ENCODE measurements at regions not wholly inside any gene's neighbourhood (a gene's known extent, or its start where the extent isn't known, plus 50 kb on each side); places are given as distances from the start of the nearest gene placed in this dataset.

DNA sequence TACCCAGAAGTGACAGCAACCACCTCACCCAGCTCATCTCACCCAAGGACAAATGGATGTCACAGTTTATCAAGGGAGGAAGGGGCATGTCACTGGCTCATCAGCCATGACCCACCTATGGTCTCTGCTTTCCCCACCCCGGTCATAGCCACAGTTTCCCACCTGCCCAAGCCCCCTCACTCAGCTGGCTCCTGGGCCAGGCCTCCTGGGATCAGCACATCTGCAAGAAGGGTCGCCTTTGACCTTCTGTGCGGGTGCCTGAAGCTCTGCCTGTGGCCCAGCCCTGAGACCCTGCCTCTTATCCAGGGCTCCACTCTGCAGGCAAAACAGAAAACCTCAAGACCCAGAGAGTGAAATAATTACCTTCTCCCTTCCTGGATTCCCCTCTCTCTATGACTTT, 236.4 kb downstream of the BUD13 start:
- H3K36me3 Mint-ChIP-seq (ENCODE audit: low read depth): no peaks in the 10 kb centered on the region
- no peak overlapping the region for H3K4me3 Mint-ChIP-seq
- H3K27ac Mint-ChIP-seq (ENCODE audit: unreplicated experiment): no peak overlapping the region
- no peaks in the 10 kb centered on the region for H3K9me3 Mint-ChIP-seq
- TF ChIP-seq, protein P1, sequence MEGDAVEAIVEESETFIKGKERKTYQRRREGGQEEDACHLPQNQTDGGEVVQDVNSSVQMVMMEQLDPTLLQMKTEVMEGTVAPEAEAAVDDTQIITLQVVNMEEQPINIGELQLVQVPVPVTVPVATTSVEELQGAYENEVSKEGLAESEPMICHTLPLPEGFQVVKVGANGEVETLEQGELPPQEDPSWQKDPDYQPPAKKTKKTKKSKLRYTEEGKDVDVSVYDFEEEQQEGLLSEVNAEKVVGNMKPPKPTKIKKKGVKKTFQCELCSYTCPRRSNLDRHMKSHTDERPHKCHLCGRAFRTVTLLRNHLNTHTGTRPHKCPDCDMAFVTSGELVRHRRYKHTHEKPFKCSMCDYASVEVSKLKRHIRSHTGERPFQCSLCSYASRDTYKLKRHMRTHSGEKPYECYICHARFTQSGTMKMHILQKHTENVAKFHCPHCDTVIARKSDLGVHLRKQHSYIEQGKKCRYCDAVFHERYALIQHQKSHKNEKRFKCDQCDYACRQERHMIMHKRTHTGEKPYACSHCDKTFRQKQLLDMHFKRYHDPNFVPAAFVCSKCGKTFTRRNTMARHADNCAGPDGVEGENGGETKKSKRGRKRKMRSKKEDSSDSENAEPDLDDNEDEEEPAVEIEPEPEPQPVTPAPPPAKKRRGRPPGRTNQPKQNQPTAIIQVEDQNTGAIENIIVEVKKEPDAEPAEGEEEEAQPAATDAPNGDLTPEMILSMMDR (conservative IDR thresholded peaks at IDR 0.05): no peak
- H3K27me3 Mint-ChIP-seq (ENCODE audit: low read depth): peaks cover 4% of the 10 kb centered on the region
- no peak for DNase-seq (ENCODE audit: low read depth, low spot score)
- H3K4me1 Mint-ChIP-seq: peaks cover 35% of the 10 kb centered on the region

DNA sequence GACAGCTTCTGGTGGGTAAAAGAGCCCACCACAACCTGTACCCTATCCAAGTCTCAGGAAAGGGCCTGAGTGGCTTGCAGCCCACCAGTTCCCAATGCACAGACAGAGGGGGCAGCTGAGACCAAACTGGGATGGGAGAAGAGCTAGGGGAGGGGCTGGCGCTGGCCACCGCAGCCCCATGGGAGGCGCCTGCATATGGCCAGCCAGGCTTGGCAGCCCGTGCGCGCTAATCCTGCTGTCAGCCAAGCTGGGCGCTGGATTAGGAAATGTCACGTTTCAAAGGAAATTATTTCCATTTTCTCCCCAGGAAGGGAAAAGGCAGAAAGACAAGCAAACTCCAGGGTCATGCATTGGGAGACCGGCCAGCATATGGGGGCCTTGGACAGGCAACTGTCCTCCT, 236.8 kb downstream of the BUD13 start:
- H3K4me3 Mint-ChIP-seq: no peak overlapping the region
- H3K36me3 Mint-ChIP-seq (ENCODE audit: low read depth): no peaks in the 10 kb centered on the region
- H3K27ac Mint-ChIP-seq (ENCODE audit: unreplicated experiment): no peak overlapping the region
- TF ChIP-seq, protein P1 (conservative IDR thresholded peaks at IDR 0.05): no peak
- peaks cover 35% of the 10 kb centered on the region for H3K4me1 Mint-ChIP-seq
- peaks cover 3% of the 10 kb centered on the region for H3K9me3 Mint-ChIP-seq
- H3K27me3 Mint-ChIP-seq (ENCODE audit: low read depth): peaks cover 6% of the 10 kb centered on the region
- no peak for DNase-seq (ENCODE audit: low read depth, low spot score)

DNA sequence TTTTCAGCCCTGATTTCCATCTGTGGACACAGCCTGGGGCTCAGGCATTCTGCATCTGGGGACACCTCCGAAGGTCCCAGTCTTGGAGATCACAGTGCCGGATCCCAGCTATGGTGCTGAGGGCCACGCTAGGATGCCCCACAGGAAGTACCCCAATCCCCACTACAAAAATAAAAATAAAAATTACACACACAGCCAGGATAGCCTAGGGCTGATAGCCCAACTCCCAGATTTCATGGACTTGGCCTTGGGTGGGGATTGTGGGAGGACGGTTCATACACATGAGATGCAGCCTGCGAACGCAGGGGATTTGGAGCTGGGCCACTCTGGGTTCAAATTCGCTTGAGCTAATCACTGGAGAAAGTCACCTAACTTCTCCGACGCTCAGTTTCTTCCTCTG, 237.7 kb downstream of the BUD13 start:
- Mint-ChIP-seq H3K4me3 (no peak overlapping the region), H3K4me1 (peaks cover 33% of the 10 kb centered on the region), H3K27me3 (ENCODE audit: low read depth) (peaks cover 12% of the 10 kb centered on the region), H3K27ac (ENCODE audit: unreplicated experiment) (no peak overlapping the region), H3K36me3 (ENCODE audit: low read depth) (no peaks in the 10 kb centered on the region), H3K9me3 (peaks cover 4% of the 10 kb centered on the region)
- no peak for DNase-seq (ENCODE audit: low read depth, low spot score)
- TF ChIP-seq, protein P1 (conservative IDR thresholded peaks at IDR 0.05): no peak

DNA sequence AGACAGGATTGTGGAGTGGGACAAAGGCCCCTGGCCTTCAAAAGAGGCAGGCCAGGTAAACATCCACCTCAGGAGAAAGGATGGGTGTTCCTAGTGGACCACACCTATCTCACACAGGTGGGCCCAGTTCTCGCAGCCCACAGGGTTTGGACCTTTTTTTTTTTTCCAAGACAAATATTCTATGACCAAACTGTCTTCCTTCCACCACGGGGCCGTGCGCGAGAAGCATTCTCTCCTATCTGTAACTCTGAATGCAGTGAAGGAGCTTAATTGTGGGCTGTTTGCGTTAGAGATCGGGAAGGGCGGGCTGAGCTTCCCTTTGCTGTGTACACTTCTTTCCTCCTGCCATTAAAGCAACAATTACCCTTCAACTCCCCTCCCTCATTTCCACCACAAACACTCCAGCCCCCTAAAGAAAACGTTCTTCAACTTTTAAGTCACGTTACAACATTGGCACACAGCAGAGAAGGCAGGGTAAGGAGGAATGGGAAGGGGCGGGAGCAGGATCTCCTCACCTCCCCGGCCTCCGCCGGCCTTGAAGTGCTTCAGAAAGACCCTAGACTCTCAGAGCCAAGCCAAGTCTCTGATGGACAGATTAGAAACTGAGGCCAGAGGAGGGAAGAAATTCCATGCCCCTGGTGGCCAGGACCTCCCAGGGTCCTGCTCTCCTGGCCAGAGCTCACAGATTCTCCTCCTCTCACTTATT, 238.4 kb downstream of the BUD13 start:
- peaks cover 17% of the 10 kb centered on the region for H3K27me3 Mint-ChIP-seq (ENCODE audit: low read depth)
- DNase-seq (ENCODE audit: low read depth, low spot score): no peak
- H3K27ac Mint-ChIP-seq (ENCODE audit: unreplicated experiment): no peak overlapping the region

DNA sequence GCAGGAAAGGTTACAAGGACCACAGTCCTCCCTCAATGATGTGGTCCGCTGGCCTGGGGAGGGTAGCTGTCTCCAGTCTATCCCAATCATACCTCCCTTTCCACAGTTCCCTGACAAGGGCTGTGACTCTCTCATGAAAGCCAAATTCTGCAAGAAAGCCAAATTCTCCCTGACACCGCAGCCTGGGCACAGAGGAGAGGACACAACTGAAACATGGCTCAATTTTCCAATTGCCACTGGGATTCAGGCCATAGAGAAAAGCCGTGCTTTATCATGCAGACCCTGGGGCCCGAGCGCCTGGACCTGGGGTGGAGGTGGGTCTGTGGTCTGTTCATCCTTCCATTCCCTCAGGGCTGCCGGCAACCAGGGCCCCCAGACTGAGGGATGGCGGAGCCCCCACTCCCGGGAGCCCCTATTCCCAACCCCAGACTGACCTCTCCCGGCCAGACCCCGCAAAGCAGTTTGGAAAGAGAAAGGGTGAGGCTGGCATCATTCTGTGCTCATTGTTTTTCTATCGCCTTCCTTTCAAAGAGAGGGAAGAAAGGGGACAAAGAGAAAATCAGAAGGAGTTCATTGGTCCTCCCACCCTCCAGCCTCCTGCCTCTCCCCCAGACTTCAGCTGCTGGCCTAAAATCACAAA, 239.5 kb downstream of the BUD13 start:
- Mint-ChIP-seq H3K27me3 (ENCODE audit: low read depth) (peaks cover 21% of the 10 kb centered on the region), H3K36me3 (ENCODE audit: low read depth) (no peaks in the 10 kb centered on the region), H3K4me1 (peaks cover 28% of the 10 kb centered on the region), H3K9me3 (peaks cover 4% of the 10 kb centered on the region), H3K4me3 (peak overlapping the region; percentile 61), H3K27ac (ENCODE audit: unreplicated experiment) (peak overlapping the region; percentile 46)
- DNase-seq (ENCODE audit: low read depth, low spot score): peak; percentile 30
- TF ChIP-seq, protein P1 (conservative IDR thresholded peaks at IDR 0.05): no peak

More for the DNA sequence above, 238.4 kb downstream of the BUD13 start:
- peaks cover 28% of the 10 kb centered on the region for H3K4me1 Mint-ChIP-seq
- no peaks in the 10 kb centered on the region for H3K36me3 Mint-ChIP-seq (ENCODE audit: low read depth)
- peaks cover 4% of the 10 kb centered on the region for H3K9me3 Mint-ChIP-seq
- H3K4me3 Mint-ChIP-seq: no peak overlapping the region
- TF ChIP-seq, protein P1 (conservative IDR thresholded peaks at IDR 0.05): no peak
